Endothelial cell (in vitro differentiated cells): ENCODE measurements at regions not wholly inside any gene's neighbourhood (a gene's known extent, or its start where the extent isn't known, plus 50 kb on each side); places are given as distances from the start of the nearest gene placed in this dataset.

Experiments
- DNase-seq: peaks from one replicate; pipeline ENCODE4 v3.0.0; 2021; ENCODE audit warnings: low spot score
- H3K27ac Mint-ChIP-seq: one replicate; pipeline ENCODE4 v1.8.0; 2021; ENCODE audit warnings: mixed read lengths, inconsistent platforms; ENCODE audit not compliant: unreplicated experiment
- H3K27me3 Mint-ChIP-seq: one replicate; pipeline ENCODE4 v1.8.0; 2021; ENCODE audit warnings: mild to moderate bottlenecking, moderate library complexity, mixed read lengths, inconsistent platforms; ENCODE audit not compliant: unreplicated experiment
- H3K36me3 Mint-ChIP-seq: one replicate; pipeline ENCODE4 v1.8.0; 2021; ENCODE audit warnings: mild to moderate bottlenecking, low read depth, mixed read lengths, inconsistent platforms; ENCODE audit not compliant: unreplicated experiment
- H3K4me1 Mint-ChIP-seq: one replicate; pipeline ENCODE4 v1.8.0; 2021; ENCODE audit warnings: mild to moderate bottlenecking, mixed read lengths, inconsistent platforms; ENCODE audit not compliant: unreplicated experiment
- H3K4me3 Mint-ChIP-seq: one replicate; pipeline ENCODE4 v1.8.0; 2021; ENCODE audit warnings: mild to moderate bottlenecking, mixed read lengths, inconsistent platforms; ENCODE audit not compliant: unreplicated experiment
- H3K9me3 Mint-ChIP-seq: one replicate; pipeline ENCODE4 v1.8.0; 2021; ENCODE audit warnings: mixed read lengths, inconsistent platforms; ENCODE audit not compliant: unreplicated experiment
- TF ChIP-seq, protein P1 (sequence below): fragments of 200-600 bp; sonication (generic); IDR thresholded peaks from one replicate; pipeline ENCODE4 v1.5.0; 2021; ENCODE audit warnings: antibody characterized with exemption; ENCODE audit not compliant: unreplicated experiment

GRCh38 chr3:177429079-177429478, 231.8 kb upstream of the TBL1XR1 start:
- Mint-ChIP-seq H3K27ac (no peak overlapping the region), H3K9me3 (no peaks in the 10 kb centered on the region), H3K4me3 (no peak overlapping the region), H3K27me3 (no peaks in the 10 kb centered on the region), H3K4me1 (peaks cover 30% of the 10 kb centered on the region), H3K36me3 (no peaks in the 10 kb centered on the region)
- TF ChIP-seq, protein P1, sequence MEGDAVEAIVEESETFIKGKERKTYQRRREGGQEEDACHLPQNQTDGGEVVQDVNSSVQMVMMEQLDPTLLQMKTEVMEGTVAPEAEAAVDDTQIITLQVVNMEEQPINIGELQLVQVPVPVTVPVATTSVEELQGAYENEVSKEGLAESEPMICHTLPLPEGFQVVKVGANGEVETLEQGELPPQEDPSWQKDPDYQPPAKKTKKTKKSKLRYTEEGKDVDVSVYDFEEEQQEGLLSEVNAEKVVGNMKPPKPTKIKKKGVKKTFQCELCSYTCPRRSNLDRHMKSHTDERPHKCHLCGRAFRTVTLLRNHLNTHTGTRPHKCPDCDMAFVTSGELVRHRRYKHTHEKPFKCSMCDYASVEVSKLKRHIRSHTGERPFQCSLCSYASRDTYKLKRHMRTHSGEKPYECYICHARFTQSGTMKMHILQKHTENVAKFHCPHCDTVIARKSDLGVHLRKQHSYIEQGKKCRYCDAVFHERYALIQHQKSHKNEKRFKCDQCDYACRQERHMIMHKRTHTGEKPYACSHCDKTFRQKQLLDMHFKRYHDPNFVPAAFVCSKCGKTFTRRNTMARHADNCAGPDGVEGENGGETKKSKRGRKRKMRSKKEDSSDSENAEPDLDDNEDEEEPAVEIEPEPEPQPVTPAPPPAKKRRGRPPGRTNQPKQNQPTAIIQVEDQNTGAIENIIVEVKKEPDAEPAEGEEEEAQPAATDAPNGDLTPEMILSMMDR, result no peak
- no peak for DNase-seq

- Mint-ChIP-seq H3K36me3 (no peaks in the 10 kb centered on the region), H3K4me1 (peaks cover 27% of the 10 kb centered on the region), H3K4me3 (no peak overlapping the region), H3K9me3 (no peaks in the 10 kb centered on the region), H3K27ac (no peak overlapping the region), H3K27me3 (no peaks in the 10 kb centered on the region)
- TF ChIP-seq, protein P1, result no peak
- DNase-seq, result no peak
Observed at GRCh38 chr3:177429771-177430170, 232.5 kb upstream of the TBL1XR1 start.

DNA sequence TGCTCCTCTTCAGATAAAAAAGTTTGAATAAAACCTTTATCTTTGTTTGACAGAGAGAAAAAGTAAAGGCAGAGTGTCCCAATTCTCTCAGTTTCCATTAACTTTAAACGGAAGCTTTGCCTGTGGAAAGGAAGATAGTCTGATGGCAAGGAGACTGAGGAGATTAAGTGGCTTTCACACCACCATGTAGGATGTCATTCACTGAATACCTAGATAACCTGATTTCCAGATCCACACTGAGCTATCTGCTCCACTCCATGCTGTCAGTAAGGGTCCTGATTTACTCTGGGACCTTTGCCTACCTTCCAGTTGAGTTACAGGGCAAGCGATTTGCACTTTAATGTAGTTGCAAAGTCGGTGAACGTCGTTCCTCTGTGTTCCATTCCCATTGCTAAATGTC, 233.4 kb upstream of the TBL1XR1 start:
- Mint-ChIP-seq H3K4me1 (peaks cover 24% of the 10 kb centered on the region), H3K4me3 (no peak overlapping the region), H3K36me3 (no peaks in the 10 kb centered on the region), H3K9me3 (no peaks in the 10 kb centered on the region), H3K27me3 (no peaks in the 10 kb centered on the region), H3K27ac (peak overlapping the region; percentile 38)
- DNase-seq, result no peak
- TF ChIP-seq, protein P1, result no peak

DNA sequence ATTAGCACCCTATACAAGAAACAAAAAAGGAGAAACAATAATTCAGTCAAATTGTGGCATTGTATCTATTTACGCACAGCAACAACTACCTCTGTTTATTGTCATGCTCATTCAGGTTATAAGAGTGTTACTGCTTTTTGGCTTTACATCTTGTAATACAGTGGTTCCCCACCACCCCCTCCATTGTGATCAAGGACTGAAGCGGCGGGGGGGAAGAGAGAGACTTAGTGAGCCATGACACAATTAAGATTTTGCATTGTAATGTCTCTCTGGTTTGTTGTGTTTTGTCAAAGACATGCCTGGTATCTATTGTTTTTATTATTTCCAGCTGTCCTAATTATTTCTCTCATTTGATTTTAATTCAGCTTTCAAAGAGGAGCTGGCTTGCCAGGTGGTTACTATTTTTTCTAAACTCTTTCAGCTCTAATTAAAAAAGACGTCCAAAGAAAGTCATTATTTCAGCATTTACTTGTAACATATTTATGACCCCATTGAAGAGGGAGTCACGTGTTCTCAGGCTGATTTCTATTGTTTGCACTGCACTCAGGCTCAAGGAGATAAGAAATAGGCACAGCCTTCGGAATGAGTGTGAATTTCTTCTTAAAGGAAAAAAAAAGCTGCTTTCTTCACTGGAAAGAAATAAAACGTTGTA, 234.4 kb upstream of the TBL1XR1 start:
- H3K4me1 Mint-ChIP-seq, result peaks cover 24% of the 10 kb centered on the region
- TF ChIP-seq, protein P1, result no peak
- DNase-seq, result no peak
- no peak overlapping the region for H3K4me3 Mint-ChIP-seq
- no peaks in the 10 kb centered on the region for H3K36me3 Mint-ChIP-seq
- H3K27ac Mint-ChIP-seq, result peak overlapping the region; percentile 91
- no peaks in the 10 kb centered on the region for H3K27me3 Mint-ChIP-seq
- H3K9me3 Mint-ChIP-seq, result no peaks in the 10 kb centered on the region

DNA sequence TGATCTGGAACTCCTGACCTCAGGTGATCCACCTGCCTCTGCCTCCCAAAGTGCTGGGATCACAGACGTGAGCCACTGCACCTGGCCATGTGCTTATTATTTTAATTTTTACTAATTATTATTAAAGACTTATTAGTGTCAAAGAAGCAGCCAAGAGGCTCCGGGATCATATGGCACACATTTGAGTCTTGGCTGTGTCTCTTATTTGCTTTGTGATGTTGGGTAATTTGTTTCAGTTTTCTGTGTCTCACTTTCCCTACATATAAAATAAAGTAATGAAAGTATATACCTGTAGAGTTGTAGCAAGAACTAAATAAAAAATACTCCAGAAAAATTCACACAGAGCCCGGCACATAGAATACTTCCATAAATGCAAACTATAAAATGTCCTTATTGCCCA, 238.0 kb upstream of the TBL1XR1 start:
- H3K36me3 Mint-ChIP-seq, result no peaks in the 10 kb centered on the region
- H3K4me1 Mint-ChIP-seq, result peaks cover 18% of the 10 kb centered on the region
- H3K9me3 Mint-ChIP-seq, result no peaks in the 10 kb centered on the region
- DNase-seq, result no peak
- no peaks in the 10 kb centered on the region for H3K27me3 Mint-ChIP-seq
- TF ChIP-seq, protein P1, result no peak
- no peak overlapping the region for H3K27ac Mint-ChIP-seq
- H3K4me3 Mint-ChIP-seq, result no peak overlapping the region
